Esophagus squamous epithelium (tissue), 4 donors: ENCODE measurements at regions not wholly inside any gene's neighbourhood (a gene's known extent, or its start where the extent isn't known, plus 50 kb on each side); places are given as distances from the start of the nearest gene placed in this dataset.

Experiments used
- POLR2A ChIP-seq, 4 donors: fragments of 450-650 bp; IDR thresholded peaks; one replicate each; pipeline ENCODE4 v1.6.1; 2017; ENCODE audit warnings: antibody characterized with exemption in 4 of 4, mild to moderate bottlenecking in 4 of 4, moderate library complexity in 3 of 4
- TF ChIP-seq, protein P1 (sequence below), 6 experiments: fragments of 450-650 bp in 4 of 6; fragments of 200-600 bp in 2 of 6; sonication (generic) in 2 of 6; IDR thresholded peaks; one replicate each; pipeline ENCODE4 v1.5.1; 2016 to 2019; ENCODE audit warnings: antibody characterized with exemption in 6 of 6, mild to moderate bottlenecking in 4 of 6, moderate library complexity in 4 of 6

DNA sequence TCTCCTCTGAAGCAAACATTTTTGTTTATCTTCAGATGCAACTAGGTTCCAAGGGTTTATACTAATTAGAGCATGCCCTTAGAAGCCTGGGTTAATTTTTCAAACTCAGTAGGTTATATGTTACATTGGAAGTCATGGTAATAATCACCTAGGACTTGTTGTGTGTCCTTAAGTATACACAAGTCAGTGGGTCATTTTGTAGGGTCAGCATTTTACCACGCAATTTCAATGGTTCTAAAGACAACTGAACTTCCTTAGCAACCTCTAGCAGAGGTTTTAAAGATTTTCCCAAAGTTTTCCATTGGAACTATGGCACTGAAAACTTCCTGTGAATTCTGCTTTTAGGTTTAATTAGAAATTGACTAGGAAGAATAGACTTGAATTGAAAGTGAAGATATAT, 99.6 kb upstream of the NANOGP8 start:
- TF ChIP-seq, protein P1, sequence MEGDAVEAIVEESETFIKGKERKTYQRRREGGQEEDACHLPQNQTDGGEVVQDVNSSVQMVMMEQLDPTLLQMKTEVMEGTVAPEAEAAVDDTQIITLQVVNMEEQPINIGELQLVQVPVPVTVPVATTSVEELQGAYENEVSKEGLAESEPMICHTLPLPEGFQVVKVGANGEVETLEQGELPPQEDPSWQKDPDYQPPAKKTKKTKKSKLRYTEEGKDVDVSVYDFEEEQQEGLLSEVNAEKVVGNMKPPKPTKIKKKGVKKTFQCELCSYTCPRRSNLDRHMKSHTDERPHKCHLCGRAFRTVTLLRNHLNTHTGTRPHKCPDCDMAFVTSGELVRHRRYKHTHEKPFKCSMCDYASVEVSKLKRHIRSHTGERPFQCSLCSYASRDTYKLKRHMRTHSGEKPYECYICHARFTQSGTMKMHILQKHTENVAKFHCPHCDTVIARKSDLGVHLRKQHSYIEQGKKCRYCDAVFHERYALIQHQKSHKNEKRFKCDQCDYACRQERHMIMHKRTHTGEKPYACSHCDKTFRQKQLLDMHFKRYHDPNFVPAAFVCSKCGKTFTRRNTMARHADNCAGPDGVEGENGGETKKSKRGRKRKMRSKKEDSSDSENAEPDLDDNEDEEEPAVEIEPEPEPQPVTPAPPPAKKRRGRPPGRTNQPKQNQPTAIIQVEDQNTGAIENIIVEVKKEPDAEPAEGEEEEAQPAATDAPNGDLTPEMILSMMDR (IDR thresholded peaks at IDR 0.05): no peak
- TF ChIP-seq POLR2A (IDR thresholded peaks at IDR 0.05): no peak
